ENCODE measurements at regions not wholly inside any gene's neighbourhood (a gene's known extent, or its start where the extent isn't known, plus 50 kb on each side); places are given as distances from the start of the nearest gene placed in this dataset.

DNA sequence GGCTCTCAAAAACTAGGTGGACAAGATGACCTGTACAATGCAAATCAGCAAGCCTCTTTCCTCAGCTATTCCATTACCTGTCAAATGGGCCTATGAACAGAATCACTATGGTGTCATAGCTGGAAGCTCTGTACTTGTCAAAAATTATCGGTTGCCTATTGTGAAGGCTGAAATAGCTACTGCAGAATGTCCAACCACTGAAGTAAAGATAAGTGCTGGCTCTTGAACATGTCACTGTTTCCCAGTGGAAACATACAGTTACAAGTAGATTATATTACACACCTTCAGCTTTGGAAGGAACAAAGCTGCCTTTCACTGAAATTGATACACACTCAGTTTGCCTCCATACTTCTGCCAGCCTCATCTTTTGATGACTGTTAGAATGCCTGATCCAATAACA lies 55.5 kb upstream of the PCDH9 start:
- no peak overlapping the region for H3K9ac ChIP-seq (ENCODE audit: low read depth, low read length)
- no peak overlapping the region for H3K27ac ChIP-seq (ENCODE audit: low read length)
- H3K36me3 ChIP-seq (ENCODE audit: insufficient read depth, low read depth, low read length), result no peaks in the 10 kb centered on the region
- H3K27me3 ChIP-seq (ENCODE audit: insufficient read depth, low read length), result no peaks in the 10 kb centered on the region
- peaks cover 9% of the 10 kb centered on the region for H3K4me1 ChIP-seq (ENCODE audit: insufficient read depth, low read length)
- no peak overlapping the region for H3K4me3 ChIP-seq (ENCODE audit: low read length)
- no peaks in the 10 kb centered on the region for H3K9me3 ChIP-seq (ENCODE audit: insufficient read depth, low read depth, low read length)

DNA sequence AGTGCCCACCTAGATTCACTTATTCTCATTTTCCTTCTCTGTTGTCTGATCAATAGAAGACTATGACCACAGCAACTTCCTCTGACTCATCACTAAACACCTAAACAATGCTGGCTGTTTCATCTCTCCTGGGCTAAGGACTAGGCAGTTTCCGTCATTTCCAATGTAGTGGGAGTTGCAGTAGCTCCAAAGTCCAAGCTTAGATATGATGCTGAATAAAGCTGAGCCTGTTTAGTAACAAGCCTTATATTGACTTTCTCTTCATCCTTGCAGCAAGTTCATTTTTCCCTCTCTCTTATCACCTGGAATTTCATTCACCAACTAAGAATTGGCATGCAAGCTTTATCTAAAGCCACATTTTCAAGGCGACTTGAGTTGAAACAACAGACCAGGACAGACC lies 53.5 kb upstream of the PCDH9 start:
- Histone ChIP-seq H3K27me3 (ENCODE audit: insufficient read depth, low read length) (no peaks in the 10 kb centered on the region), H3K4me1 (ENCODE audit: insufficient read depth, low read length) (peaks cover 9% of the 10 kb centered on the region), H3K27ac (ENCODE audit: low read length) (no peak overlapping the region), H3K9ac (ENCODE audit: low read depth, low read length) (no peak overlapping the region), H3K4me3 (ENCODE audit: low read length) (no peak overlapping the region), H3K36me3 (ENCODE audit: insufficient read depth, low read depth, low read length) (no peaks in the 10 kb centered on the region), H3K9me3 (ENCODE audit: insufficient read depth, low read depth, low read length) (no peaks in the 10 kb centered on the region)

DNA sequence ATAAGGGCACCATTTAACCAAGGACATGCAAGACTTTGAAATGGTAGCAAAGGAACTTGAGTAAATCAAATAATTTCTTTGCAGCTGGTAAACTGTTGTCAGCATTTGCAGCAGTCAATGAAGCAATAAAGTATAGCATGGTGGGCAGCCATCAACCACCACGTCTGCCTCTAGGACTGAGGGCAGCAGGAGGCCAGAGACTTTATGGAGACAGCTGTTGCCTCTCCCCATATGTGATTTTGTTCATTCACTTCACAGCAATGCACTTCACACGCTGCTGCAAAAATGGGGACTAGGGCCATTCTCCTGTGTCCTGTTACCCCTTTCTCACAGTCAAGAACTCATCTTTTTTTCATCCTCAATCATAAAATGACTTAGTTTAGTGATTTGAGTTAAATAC lies 51.3 kb upstream of the PCDH9 start:
- no peaks in the 10 kb centered on the region for H3K9me3 ChIP-seq (ENCODE audit: insufficient read depth, low read depth, low read length)
- peaks cover 9% of the 10 kb centered on the region for H3K4me1 ChIP-seq (ENCODE audit: insufficient read depth, low read length)
- no peaks in the 10 kb centered on the region for H3K36me3 ChIP-seq (ENCODE audit: insufficient read depth, low read depth, low read length)
- no peak overlapping the region for H3K9ac ChIP-seq (ENCODE audit: low read depth, low read length)
- no peak overlapping the region for H3K4me3 ChIP-seq (ENCODE audit: low read length)
- no peak overlapping the region for H3K27ac ChIP-seq (ENCODE audit: low read length)
- no peaks in the 10 kb centered on the region for H3K27me3 ChIP-seq (ENCODE audit: insufficient read depth, low read length)
